ENCODE measurements at regions not wholly inside any gene's neighbourhood (a gene's known extent, or its start where the extent isn't known, plus 50 kb on each side); places are given as distances from the start of the nearest gene placed in this dataset.

DNA sequence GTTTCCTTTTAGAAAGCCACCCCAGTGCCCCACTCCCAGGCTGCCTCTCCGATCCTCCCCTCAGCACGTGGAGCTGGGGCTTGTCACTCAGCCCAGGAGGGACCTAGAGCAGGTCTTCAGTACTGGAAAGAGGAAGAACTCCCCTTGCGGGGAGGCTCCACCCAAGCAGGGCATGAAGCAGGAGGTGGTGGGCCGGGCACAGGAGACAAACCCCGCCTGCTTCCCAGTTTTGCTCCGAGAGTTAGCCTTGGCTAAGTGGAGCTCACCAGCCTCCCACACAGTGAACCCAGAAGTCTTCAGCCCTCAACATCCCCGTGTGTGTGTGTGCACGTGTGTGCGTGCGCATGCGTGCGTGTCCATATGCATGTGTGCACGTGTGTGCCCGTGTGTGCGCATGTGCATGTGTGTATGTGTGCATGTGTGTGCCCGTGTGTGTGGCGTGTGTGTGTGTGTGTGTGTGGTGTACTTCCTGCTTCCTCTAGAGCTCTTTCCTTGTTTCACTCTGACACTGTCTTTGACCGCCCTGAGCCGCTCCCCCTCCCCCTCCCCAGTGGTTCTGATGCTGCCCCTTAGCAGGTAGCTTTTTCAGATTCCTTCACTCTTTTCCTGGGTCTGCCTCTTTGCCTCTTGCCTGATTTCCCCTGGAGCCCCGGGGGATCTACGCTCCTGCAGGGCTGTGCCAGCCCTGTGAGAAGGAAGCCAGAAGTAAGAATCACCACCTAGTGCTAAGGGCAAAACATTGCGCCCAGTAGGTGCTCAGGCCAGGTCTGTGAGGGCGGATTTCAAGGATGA is 239.8 kb downstream of the CDC5L start:
- TF ChIP-seq, protein P1, sequence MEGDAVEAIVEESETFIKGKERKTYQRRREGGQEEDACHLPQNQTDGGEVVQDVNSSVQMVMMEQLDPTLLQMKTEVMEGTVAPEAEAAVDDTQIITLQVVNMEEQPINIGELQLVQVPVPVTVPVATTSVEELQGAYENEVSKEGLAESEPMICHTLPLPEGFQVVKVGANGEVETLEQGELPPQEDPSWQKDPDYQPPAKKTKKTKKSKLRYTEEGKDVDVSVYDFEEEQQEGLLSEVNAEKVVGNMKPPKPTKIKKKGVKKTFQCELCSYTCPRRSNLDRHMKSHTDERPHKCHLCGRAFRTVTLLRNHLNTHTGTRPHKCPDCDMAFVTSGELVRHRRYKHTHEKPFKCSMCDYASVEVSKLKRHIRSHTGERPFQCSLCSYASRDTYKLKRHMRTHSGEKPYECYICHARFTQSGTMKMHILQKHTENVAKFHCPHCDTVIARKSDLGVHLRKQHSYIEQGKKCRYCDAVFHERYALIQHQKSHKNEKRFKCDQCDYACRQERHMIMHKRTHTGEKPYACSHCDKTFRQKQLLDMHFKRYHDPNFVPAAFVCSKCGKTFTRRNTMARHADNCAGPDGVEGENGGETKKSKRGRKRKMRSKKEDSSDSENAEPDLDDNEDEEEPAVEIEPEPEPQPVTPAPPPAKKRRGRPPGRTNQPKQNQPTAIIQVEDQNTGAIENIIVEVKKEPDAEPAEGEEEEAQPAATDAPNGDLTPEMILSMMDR (IDR thresholded peaks at IDR 0.05): no peak
- no peak for TF ChIP-seq POLR2AphosphoS5 (IDR thresholded peaks at IDR 0.05; ENCODE audit: insufficient read depth in 1 of 2, low read depth in 1 of 2)

All from vagina (tissue), 2 donors.